Stimulated activated CD4-positive, alpha-beta T cell treated with anti-CD3 and anti-CD28 coated beads, Interleukin-1b, Interleukin-23, amount 100 ng/mL, for 1 hour (primary cell): ENCODE measurements at regions not wholly inside any gene's neighbourhood (a gene's known extent, or its start where the extent isn't known, plus 50 kb on each side); places are given as distances from the start of the nearest gene placed in this dataset.

Experiments
- DNase-seq, 2 donors: peaks; one replicate each; pipeline ENCODE4 v3.0.0-alpha.2; 2020; ENCODE audit warnings: low read depth in 2 of 2

DNA sequence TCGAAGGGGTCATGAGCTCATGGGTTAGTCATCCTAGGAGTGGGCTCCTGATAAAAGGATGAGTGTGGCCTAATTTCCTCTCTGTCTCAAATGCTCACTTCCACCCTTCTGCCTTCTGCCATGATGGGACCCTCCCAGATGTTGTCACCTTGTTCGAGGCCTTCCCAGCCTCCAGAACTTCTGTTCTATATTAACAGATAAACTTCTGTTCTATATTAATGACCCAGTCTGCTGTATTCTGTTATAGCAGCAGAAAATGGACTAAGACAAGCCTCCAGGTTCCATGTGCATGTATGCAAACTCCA is 583.2 kb downstream of the GLRX3 start:
- no peak for DNase-seq

DNA sequence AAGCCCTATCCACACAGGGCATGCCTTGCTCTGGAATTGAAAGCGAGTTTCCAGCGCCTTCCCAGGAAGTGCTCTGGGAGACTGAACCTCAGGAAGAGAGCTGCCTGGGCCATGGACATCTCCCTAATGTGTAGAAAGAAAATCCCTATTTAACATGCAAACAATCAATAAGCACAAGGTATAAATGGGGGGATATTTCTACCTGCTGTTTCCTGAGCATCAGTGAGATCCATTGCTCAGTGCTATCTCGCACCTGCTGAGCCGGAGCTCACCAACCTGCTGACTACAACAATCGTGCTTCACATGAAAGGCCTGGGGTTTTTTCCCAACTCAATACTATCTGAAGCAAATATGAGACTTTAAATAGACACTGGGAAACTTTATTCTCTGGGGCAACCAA is 584.0 kb downstream of the GLRX3 start:
- no peak for DNase-seq

DNA sequence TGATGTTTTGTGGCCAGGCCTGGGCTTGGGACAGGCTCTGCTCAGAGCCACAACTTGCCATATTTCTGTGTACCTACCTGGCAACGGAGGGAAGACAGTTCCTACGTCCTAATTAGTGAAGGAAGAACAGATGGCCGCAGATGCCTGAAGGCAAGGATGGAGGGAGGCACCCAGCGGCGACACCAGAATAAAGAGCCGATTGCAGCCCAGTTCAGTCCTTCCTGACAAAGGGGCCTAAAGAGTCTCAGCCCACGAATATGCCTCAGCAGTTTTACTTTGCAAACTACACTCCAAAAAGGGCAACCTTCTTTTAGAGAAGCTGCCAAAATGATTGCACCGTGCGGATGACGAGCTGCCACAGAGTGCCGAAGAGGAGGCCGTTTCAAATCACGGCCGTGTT is 585.8 kb downstream of the GLRX3 start:
- no peak for DNase-seq

DNA sequence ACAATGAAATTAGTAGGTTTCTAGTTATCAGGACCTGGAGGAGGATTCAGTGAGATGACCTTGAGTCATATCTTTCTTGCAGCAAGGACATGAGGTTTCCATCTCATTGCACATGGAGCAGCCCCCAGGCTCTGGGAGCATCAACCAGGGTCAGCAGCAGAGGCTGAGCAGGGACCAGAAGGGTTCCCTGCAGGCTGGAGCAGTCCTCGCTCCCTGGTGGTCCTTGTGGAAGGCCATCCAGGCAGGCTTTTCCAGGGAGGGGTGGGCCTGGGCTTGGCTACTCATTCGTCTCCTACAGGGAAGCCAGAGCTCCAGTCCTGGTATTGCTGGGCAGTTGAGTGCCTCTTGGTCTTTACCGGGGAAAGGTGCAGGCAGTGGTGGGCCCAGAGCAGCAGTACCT is 587.5 kb downstream of the GLRX3 start:
- no peak for DNase-seq

DNA sequence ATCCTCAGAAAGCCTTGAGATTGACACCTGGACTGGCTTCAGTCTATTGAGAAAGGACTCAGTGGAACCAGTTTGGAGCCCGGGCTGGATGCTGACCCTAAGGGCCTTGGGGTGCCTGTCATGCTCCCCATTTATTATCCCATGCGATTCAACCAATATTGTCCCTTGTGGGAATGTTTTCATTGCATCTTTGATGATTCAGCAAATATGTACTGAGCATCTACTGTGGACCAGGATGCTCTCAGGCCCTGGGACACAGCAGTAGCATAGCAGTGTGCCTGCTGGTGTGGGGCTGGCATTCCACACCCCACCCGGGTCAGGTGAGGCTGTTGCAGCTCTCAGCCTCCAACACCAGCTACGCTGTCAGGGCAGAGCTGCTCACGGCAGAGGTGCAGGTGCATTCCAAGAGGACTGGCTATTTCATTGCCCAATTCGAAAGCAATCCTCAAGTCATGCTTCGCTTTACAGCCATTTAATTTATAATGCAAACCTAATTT is 586.0 kb downstream of the TCERG1L start:
- DNase-seq: no peak

DNA sequence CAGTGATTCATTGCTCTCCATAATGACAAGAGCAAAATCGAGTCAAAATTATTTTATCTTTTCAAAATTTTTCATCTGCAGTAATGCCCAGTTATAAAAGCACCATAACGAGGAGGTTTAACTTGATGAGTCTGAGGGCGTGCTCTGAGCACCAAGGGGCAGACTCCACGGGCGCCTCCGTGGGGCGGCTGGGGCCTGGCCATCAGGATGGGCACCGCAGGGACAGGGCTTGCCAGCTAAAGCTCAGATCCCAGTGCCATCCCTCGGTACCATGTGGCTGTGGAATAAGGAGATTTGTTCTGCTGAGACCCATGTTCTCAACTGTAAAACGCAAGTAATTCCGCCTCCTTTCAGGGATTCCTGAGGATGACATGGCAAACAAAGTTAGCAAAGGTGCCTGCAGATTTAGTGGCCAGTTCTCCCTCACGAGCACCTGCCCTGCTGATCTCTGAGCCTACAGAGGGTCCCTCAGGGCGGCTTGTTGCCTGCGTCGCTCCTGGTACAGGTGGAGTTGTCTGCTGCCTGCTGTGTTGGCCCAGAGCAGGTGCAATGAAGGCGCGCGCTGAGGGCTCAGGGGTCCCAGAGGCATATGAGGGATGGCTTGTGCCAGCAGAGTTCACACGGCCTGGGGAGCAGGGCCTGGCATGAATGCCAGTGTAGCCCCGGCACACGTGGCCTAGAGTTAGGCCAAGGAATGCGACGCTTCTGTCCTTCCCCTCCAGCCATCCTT is 584.4 kb downstream of the TCERG1L start:
- DNase-seq: no peak

DNA sequence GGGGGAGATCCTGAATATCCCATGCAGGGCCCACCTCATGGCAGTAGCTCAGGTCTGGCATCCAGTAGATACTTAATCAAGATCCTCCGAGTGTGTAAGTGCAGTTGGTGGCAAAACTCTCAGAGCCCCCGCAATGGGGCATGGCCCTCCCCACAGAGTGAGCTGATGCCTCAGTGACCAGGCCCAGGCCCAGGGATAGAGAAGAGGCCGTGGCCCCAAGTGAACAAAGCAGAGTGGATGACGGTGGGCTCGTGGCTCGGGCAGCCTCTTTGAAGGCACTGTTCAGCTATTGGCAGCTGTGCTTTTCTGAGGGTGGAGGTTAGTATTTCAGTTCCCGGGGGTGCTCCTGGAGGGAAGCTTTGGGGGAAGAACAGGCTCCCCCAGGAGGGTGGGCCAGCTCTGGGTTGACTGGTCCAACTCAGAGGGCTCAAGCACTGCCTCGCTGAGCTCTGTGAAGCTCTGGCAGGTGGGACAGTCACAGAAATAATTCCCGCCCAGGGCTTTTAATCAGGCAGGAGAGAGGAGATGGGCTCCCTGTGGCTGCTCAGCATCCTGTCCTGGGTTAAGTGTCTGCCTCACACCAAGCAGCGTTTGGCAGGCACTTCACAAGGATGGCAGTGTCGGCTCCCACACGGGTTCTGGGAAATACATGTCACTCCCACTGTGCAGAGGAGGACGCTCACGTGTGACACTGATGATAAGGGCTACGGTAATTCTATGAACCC is 583.6 kb downstream of the TCERG1L start:
- no peak for DNase-seq

DNA sequence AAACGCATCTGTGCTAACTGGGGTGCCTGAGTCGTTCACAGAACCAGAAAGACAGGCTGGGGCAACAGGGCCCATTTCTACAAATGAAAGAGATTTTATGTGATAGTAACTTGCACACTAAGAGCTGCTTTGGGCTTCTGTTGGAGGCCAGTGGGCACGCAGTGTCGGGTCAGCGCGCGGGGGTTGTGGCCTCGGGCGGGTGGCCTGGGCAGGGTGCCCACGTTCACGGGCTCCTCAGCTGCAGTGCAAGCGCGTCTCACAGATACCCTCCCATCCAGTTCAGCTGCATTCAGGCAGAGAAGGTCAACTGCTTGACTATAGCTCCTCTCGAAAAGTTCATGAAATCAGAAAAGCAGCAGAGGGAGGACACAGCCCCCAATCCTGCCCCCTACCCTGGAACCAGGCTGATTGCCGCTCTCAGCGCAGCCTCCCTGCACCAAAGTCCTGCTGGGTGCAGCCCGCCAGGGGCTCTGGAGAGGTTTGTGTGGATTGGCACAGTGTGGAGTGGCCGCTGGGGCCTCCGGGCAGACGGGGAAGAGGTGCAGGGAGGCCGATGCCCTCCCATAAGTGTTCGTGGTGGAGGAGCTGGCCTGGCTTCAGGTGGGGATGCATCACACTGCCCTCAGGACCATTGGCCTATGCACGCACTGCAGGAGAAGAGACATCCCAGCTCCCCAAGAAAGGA is 582.8 kb downstream of the TCERG1L start:
- DNase-seq: no peak

DNA sequence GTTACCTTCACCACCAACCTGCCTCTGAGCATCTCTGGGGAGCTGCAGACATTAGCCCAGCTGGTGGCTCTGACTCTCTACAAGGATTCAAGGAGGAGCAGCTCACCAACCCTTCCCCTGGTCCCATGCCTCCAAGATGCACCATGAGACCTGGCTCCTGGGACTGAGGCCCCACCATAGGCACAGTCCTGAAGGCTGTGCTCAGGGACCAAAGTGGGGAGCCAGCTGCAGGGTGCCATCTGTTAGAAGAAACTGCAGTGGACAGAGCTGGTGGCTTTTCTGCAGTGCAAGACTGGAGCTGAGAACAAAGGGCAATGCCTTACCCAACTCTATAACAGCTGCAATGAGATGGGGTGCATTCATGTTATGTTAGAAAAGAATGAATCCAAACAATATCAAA is 581.6 kb downstream of the TCERG1L start:
- DNase-seq: no peak

DNA sequence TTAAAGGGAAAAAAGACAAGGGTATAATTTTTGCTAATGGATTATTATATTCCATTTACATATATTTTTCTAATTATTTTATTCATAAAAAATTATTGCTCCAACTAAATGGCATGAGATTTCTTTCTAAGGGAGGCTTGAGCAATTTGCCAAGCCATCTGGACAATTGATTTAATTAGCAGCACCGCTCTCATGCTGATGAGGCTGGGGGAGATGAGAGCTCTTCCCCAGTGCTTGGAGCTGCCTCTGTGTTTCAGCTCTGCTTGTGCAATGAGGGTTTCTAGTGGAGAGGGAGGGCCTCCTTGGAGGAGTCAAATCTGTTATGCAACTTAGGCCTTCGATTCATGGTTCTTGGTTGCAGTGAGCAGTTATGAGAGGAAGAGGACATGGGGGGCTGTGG is 574.3 kb downstream of the TCERG1L start:
- no peak for DNase-seq

DNA sequence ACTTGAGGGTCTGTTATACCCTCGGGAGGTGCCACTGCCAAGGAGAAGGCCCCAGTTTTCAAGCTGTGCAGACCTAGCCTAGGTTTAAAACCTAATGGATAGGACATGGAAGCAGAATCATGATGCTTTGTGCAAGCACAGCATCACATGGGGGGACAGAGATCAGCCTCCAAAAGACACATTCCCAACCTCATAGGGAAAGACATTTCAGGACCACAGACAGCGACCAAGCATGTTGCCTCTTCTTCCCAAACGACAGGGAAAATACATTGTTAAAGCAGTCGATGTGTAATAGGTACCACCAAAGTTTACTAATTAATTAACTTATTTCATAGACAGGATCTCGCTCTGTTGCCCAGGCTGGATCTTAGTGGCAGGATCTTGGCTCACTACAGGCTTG is 573.9 kb downstream of the TCERG1L start:
- DNase-seq: no peak

DNA sequence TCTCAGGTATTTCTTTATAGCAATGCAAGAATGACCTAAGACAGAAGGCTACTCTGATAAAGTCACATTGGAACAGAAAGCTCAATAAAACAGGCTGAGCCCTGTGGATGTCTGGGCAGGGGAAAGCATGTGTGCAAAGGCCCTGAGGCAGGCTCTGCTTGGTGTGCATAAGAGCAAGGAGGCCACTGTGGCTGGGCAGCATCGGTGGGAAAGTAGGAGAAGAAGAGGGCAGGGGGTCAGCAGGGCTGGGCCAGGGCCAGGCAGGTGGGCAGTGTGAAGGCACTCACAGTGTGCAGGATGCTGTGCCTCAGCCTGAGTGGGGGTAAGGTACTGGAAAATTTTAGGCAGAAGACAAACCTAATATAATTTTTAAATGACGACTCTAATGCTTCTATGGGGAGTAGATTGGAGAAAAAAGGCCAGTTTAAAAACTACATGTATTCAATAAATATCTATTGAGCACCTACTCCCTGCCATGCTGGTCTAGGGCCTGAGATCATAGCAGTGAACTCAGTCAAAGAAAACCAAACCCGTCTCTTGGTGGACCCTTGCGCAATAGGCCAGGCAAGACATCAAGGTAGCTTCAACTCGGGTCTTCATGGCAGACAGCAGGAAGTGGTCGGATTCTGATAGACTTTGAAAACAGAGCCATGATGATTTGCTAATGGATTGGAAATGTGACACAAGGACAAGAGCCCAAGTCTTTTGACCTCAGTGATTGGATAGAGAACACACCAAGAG is 572.3 kb downstream of the TCERG1L start:
- DNase-seq: no peak

DNA sequence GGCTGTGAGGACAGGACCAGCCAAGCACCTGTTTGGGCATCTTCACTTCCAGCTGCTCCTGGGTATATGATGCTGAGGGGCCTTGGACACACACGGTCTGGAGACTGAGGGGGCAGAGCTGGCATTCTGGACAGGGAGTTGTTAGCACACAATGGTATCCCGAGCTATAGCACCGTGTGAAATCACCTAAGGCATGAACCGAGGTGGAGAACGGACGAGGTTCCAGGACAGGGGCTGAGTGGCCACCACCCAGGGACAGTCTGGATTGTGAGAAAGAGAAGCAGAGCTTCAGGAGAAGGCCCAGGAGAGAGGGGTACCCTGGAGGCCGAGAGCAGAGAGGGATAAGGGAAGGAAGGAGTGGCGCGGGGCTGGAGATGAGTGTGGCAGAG is 571.8 kb downstream of the TCERG1L start:
- DNase-seq: no peak

DNA sequence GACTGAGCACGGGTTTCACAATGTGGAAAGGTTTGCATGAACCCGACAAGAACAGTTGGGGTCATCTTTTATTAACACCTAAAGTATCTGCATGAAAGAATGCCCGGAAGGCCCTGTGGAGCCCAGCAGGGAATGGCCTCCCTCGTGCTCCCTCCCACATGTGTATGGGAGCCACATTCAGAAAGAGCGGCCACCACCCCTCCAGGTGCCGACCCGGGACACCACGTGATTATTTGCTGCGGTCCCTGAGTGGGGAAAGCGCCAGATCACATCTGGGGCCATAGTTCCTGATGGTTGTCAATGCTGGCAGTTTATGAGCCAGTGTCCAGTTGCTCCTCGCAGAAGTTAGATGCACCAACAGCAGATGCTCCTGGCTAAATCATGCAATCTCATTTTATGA is 571.4 kb downstream of the TCERG1L start:
- no peak for DNase-seq

DNA sequence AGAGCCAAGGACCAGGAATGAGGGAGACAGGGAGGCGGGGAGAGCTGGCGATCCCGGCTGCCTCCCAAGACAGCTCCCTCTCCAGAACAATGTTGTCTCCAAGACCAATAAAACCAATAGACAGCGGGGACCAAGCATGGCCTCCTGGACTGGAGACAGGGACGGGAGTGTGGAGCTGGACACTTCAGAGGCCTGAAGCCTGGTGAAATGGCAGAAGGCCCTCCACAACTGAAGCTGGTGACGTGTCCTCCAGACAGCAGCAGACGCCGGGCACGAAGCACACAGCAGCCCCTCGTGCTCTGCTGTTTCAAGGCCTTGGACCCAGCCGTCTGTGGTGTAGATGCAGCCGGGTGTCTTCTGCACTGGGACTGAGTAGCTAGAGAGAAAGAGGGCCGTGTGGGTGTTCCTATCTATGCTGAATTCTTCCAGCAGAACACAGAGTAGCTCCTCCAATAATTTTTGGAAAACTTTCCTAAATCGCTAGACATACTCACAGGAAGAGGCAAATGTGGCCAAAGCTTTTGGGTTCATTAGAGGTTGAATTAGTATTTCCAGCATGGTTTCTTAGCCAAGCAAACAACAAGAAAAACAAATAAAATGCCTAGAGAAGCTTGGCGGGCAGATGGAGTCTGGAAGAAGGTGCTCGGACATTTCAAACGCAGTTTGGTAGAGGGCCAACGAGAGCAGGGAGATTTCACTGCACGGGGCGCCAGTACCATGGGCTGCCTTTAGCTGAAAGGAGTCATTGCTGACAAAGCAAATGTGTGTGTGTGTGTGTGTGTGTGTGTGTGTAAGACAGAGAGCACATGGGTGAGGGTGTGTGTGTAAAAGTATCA is 570.4 kb downstream of the TCERG1L start:
- no peak for DNase-seq

DNA sequence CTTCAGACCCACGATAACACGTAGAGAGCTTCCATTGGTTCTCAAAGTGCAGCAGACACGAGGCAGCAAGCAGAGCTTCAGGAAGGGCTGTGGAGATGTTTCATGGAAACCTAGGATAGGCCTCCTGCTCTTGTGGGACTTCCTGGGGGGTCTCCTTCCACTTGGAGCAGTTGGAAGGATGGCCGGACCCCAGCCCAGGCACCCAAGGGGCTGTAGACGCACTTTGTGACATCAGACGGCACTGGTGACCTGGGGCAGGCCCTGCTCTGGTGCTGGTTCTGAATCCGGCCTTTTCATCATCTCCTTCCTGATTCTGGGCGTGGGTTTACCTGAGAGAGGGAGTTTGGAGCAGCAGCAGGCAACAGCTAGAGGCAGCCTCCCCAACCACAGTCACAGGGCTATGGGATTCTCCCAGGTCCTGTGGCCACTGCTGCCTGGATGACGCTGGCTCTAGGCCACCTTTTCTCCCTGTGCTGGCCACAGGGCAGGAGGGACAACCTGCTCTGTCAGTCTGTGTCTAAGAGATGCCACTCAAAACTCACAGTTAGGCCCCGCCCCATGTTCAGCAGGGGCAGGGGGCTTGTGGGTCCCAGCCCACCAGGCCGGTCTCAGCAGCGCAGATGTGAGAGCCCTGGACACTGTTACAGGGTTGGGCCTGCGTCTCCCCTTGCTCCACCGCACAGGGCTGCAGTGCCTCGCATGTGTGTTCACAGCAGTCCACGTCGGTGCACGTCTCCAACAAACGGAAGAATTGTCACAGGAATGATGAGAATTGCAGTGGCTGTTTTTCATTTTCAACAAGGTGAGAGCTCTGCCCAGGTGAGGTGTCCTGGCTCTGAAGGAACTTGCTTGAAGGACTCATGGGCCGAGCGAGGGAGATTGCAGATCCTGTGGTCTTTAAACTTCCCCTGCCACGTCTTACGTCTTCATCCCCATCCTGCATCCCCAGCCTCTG is 569.3 kb downstream of the TCERG1L start:
- DNase-seq: no peak

DNA sequence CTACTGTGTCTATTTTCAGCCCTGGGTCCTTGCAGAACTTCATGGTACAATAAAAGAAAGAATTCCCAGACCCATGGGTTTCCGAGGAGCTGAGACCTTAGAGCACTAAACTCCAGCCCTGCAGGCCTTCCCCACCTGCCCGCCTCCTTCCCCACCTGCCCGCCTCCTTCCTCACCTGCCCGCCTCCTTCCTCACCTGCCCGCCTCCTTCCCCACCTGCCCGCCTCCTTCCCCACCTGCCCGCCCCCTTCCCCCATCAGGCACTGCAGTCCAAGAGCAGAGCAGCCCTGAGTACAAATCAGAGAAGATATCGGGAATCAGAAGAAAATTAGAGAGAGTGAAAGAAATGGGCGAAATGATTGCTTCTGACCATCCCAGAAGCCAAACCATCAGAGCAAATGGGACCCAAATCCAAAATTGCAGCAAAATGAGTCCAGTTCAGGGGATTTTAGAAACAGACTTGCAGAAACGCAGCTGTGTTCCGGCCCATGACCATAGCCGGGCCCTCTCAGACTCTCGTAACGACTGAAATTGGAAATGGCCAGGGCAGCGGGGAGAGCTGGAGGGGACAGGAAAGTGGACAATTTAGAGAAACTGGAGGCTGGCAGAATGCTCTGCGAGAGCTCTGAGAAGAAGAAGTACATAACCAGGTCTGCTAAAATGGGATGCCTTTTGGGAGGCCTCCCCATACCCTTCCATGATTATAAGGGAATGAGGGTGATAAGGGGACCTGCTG is 568.4 kb downstream of the TCERG1L start:
- no peak for DNase-seq

DNA sequence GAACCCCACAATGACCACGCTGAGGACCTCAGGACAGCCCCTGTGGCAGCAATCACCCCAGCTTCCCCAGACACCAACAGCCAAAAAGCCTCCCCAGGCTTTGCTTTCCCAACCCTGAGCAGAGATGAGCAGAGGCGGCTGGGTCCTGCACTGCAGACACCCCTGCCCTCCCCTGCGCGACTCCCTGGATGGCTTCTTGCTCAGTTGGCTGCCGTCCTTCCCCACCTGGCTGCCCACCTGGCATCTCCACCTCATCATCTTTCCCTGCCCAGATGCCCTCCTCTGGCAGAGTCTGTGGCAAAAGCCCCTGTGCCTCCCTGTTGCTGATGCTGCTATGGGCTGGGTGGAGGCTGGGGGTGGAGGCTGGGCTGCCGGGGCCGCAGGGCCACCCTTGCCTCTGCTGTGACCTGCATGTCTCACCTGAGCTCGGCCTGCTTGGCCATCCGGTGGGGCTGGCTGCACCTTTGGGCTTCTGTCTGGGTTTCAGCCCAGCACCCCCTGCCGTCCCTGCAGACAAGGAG is 567.7 kb downstream of the TCERG1L start:
- DNase-seq: no peak

DNA sequence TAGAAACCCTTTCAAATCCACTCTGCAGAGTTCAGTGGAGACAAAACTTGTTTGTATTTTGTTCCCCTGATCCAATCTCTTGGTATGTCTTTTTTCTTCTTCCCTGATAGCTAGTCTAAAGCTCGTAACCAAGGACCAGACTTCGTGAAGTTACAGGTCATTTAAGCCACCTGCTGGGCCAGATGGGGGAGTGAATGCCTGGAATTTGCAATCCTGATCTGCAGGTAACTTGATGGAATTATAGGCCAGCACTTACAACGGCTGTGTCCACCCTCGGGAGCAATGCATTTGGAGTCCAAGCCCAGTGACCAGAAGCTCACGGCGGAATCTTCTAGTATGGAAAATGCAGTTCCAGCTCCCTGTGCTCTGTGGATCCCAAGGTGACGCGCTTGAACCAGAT is 566.9 kb downstream of the TCERG1L start:
- no peak for DNase-seq
